IPS DF 6.9 (cell line): ENCODE measurements at regions not wholly inside any gene's neighbourhood (a gene's known extent, or its start where the extent isn't known, plus 50 kb on each side); places are given as distances from the start of the nearest gene placed in this dataset.

Experiments used
- DNase-seq: peaks from one replicate; pipeline ENCODE4 v3.0.0-alpha.2; 2013; ENCODE audit warnings: low read depth, low spot score
- H3K27ac ChIP-seq: one replicate; pipeline ENCODE4 v1.5.1; 2013; ENCODE audit warnings: low read length, control low read depth
- H3K27me3 ChIP-seq: 2 replicates; pipeline ENCODE4 v1.6.1; 2013; ENCODE audit warnings: mild to moderate bottlenecking, low read length; ENCODE audit not compliant: control insufficient read depth, insufficient read depth
- H3K36me3 ChIP-seq: 2 replicates; pipeline ENCODE4 v1.6.1; 2013; ENCODE audit warnings: low read length; ENCODE audit not compliant: control insufficient read depth, insufficient read depth
- H3K4me1 ChIP-seq: 2 replicates; pipeline ENCODE4 v1.6.1; 2013; ENCODE audit warnings: low read length; ENCODE audit not compliant: control insufficient read depth, insufficient read depth
- H3K4me3 ChIP-seq: 2 replicates; pipeline ENCODE4 v1.5.1; 2013; ENCODE audit warnings: mild to moderate bottlenecking, low read length
- H3K9me3 ChIP-seq: 2 replicates; pipeline ENCODE4 v1.6.1; 2013; ENCODE audit warnings: low read length, inconsistent platforms; ENCODE audit not compliant: control insufficient read depth, insufficient read depth
- WGBS: extraction: QIAGEN DNeasy Blood & Tissue Kit; methylation state at CpG from one replicate; pipeline ENCODE4 v1.1.7; 2013; ENCODE audit warnings: mixed read lengths, missing lambda C conversion rate; ENCODE audit not compliant: insufficient read length, insufficient coverage; 5-methylcytosine and 5-hydroxymethylcytosine counted together

DNA sequence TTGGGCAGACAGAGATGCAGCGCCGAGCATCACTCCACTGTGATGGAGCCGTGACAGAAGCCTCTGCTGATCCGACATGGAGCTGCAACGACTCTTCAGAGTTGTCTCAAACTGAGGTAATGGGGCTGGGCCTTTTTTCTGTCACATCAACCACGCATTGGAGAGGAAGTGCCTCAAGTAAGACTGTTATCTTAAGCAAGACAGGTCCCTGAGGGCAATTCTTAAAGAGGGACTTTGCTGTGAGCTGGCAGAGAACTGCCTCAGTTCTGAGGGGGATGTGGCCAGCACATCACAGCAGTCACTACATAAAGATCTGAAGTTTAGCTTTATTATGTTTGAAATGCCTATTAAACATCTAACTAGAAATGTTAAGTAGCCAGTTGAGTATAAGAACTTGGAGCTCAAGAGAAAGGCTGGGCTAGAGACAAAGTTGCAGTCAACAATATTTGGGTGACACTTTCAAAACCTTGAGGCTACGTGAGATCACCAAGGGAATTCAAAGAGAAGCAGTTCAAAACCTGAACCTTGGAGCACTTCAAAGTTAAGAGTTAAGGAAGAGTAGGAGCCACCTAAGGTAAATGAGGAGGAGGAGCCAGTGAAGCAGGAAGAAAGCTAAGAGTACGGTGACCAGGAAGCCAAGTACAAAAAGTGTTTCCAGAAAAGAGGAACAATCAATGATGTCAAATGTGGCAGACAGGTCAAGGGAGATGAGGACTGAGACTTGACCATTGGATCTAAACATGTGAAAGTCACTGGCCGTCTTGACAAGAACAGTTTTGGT is 54.2 kb upstream of the BCL9 start:
- no peaks in the 10 kb centered on the region for H3K4me1 ChIP-seq
- no peaks in the 10 kb centered on the region for H3K9me3 ChIP-seq
- H3K36me3 ChIP-seq, result no peaks in the 10 kb centered on the region
- no peak overlapping the region for H3K27ac ChIP-seq
- no peaks in the 10 kb centered on the region for H3K27me3 ChIP-seq
- H3K4me3 ChIP-seq, result no peak overlapping the region
- DNase-seq, result no peak
- WGBS, result no CpG with 5 or more reads among the region's 9 CpGs

DNA sequence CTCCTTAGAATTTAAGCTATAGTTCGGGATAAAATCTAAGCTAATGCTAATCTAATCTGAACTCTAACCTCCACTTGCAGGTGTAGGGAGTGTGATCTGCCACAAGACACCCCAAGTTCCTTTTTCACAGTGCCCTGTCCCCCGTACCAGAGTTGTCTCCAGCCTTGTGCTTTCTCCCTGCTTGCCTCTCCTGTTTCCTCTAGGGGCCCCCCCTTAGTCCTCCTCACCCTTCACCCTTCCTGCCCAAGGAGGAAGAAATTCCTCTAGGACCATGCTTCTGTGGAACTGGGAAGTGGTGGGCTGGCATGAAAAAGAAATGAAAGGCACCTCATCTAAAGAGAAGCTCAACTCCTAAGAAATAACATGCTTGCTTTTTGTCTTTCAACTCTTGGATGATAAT is 50.2 kb upstream of the BCL9 start:
- H3K9me3 ChIP-seq, result no peaks in the 10 kb centered on the region
- no CpG with 5 or more reads among the region's 2 CpGs for WGBS
- no peak overlapping the region for H3K27ac ChIP-seq
- no peaks in the 10 kb centered on the region for H3K36me3 ChIP-seq
- H3K4me3 ChIP-seq, result no peak overlapping the region
- H3K4me1 ChIP-seq, result no peaks in the 10 kb centered on the region
- no peaks in the 10 kb centered on the region for H3K27me3 ChIP-seq
- DNase-seq, result no peak
